ENCODE measurements at regions not wholly inside any gene's neighbourhood (a gene's known extent, or its start where the extent isn't known, plus 50 kb on each side); places are given as distances from the start of the nearest gene placed in this dataset.

DNA sequence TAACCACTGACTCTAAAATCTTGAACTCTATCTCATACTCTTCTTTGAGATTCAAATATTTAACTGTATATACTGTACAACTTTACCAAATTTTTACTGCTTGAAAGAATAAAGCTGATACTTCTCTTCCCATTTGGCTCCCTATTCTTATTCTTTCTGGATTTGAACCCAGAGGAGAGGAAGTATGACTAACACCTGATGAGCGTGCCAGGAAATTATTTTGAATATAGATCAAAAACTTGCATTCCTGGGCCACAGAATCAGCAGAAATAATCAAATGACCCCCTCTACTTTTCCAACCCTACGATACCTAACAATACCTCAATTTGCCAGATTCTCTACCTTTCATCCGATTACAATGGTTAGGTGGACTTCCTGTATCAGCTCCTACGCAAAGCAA, 285.8 kb downstream of the ISL1 start:
- Histone ChIP-seq H3K4me3 (ENCODE audit: low read length) (no peak overlapping the region), H3K27me3 (ENCODE audit: insufficient read depth, low read depth, low read length) (no peaks in the 10 kb centered on the region), H3K9me2 (ENCODE audit: insufficient read depth, low read length) (no peaks in the 10 kb centered on the region), H4K20me1 (ENCODE audit: insufficient read depth) (no peaks in the 10 kb centered on the region), H3K9ac (ENCODE audit: low read length) (no peak overlapping the region), H3F3A (ENCODE audit: insufficient read depth, low read length, poor library complexity, severe bottlenecking) (peaks cover 3% of the 10 kb centered on the region), H3K4me2 (ENCODE audit: low read length) (no peak overlapping the region), H3K36me3 (ENCODE audit: insufficient read depth, low read length) (no peaks in the 10 kb centered on the region), H2AFZ (ENCODE audit: low read depth, low read length) (no peak overlapping the region), H3K9me3 (ENCODE audit: low read length) (no peaks in the 10 kb centered on the region), H3K27ac (ENCODE audit: low read length) (no peak overlapping the region), H3K79me2 (replicated peaks; ENCODE audit: insufficient read depth, low read length) (no peaks in the 10 kb centered on the region)
- TF ChIP-seq EP300 (conservative IDR thresholded peaks at IDR 0.05; ENCODE audit: poor library complexity, severe bottlenecking) (no peak), SMC3 (conservative IDR thresholded peaks at IDR 0.05; ENCODE audit: poor library complexity) (no peak), MXI1 (conservative IDR thresholded peaks at IDR 0.05; ENCODE audit: poor library complexity, severe bottlenecking) (no peak)
- TF ChIP-seq, protein P1, sequence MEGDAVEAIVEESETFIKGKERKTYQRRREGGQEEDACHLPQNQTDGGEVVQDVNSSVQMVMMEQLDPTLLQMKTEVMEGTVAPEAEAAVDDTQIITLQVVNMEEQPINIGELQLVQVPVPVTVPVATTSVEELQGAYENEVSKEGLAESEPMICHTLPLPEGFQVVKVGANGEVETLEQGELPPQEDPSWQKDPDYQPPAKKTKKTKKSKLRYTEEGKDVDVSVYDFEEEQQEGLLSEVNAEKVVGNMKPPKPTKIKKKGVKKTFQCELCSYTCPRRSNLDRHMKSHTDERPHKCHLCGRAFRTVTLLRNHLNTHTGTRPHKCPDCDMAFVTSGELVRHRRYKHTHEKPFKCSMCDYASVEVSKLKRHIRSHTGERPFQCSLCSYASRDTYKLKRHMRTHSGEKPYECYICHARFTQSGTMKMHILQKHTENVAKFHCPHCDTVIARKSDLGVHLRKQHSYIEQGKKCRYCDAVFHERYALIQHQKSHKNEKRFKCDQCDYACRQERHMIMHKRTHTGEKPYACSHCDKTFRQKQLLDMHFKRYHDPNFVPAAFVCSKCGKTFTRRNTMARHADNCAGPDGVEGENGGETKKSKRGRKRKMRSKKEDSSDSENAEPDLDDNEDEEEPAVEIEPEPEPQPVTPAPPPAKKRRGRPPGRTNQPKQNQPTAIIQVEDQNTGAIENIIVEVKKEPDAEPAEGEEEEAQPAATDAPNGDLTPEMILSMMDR (IDR thresholded peaks at IDR 0.05; ENCODE audit: poor library complexity, severe bottlenecking): no peak

DNA sequence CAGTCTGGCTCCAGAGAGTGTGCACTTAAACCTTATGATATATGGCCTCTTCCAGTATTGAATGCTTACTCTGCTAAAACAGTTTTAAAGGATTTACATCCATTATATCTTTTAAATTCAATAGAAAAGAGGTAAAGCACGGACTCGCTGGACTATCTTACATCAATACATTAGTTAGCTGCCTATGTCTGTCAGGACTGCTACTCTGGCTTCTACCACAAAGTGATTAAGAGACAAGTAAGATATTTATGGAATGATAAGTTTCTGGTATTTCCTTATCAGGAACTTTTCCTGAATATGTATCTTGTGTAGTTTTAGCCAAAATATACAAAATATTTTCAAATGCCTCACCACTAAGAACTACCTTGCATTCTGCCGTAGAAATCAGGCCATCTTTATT, 295.1 kb downstream of the ISL1 start:
- H3K9ac ChIP-seq (ENCODE audit: low read length): no peak overlapping the region
- no peak overlapping the region for H2AFZ ChIP-seq (ENCODE audit: low read depth, low read length)
- no peak for TF ChIP-seq SMC3 (conservative IDR thresholded peaks at IDR 0.05; ENCODE audit: poor library complexity)
- TF ChIP-seq EP300 (conservative IDR thresholded peaks at IDR 0.05; ENCODE audit: poor library complexity, severe bottlenecking): no peak
- no peak for TF ChIP-seq TAF1 (IDR thresholded peaks at IDR 0.05; ENCODE audit: low read depth)
- TF ChIP-seq, protein P1 (IDR thresholded peaks at IDR 0.05; ENCODE audit: poor library complexity, severe bottlenecking): no peak
- TF ChIP-seq POLR2AphosphoS5 (IDR thresholded peaks at IDR 0.05): no peak
- no peak for TF ChIP-seq MXI1 (conservative IDR thresholded peaks at IDR 0.05; ENCODE audit: poor library complexity, severe bottlenecking)
- TF ChIP-seq, protein P2, sequence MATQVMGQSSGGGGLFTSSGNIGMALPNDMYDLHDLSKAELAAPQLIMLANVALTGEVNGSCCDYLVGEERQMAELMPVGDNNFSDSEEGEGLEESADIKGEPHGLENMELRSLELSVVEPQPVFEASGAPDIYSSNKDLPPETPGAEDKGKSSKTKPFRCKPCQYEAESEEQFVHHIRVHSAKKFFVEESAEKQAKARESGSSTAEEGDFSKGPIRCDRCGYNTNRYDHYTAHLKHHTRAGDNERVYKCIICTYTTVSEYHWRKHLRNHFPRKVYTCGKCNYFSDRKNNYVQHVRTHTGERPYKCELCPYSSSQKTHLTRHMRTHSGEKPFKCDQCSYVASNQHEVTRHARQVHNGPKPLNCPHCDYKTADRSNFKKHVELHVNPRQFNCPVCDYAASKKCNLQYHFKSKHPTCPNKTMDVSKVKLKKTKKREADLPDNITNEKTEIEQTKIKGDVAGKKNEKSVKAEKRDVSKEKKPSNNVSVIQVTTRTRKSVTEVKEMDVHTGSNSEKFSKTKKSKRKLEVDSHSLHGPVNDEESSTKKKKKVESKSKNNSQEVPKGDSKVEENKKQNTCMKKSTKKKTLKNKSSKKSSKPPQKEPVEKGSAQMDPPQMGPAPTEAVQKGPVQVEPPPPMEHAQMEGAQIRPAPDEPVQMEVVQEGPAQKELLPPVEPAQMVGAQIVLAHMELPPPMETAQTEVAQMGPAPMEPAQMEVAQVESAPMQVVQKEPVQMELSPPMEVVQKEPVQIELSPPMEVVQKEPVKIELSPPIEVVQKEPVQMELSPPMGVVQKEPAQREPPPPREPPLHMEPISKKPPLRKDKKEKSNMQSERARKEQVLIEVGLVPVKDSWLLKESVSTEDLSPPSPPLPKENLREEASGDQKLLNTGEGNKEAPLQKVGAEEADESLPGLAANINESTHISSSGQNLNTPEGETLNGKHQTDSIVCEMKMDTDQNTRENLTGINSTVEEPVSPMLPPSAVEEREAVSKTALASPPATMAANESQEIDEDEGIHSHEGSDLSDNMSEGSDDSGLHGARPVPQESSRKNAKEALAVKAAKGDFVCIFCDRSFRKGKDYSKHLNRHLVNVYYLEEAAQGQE (IDR thresholded peaks at IDR 0.05; ENCODE audit: borderline replicate concordance): no peak
- TF ChIP-seq RAD21 (conservative IDR thresholded peaks at IDR 0.05): no peak
- TF ChIP-seq EZH2 (IDR thresholded peaks at IDR 0.05; ENCODE audit: borderline replicate concordance, insufficient read depth, low read length, poor library complexity, severe bottlenecking): no peak
- no peak overlapping the region for H3K27ac ChIP-seq (ENCODE audit: low read length)
- no peaks in the 10 kb centered on the region for H3K9me3 ChIP-seq (ENCODE audit: low read length)
- H3K9me2 ChIP-seq (ENCODE audit: insufficient read depth, low read length): no peaks in the 10 kb centered on the region
- H3K27me3 ChIP-seq (ENCODE audit: insufficient read depth, low read depth, low read length): no peaks in the 10 kb centered on the region
- no peaks in the 10 kb centered on the region for H3F3A ChIP-seq (ENCODE audit: insufficient read depth, low read length, poor library complexity, severe bottlenecking)
- no peaks in the 10 kb centered on the region for H3K36me3 ChIP-seq (ENCODE audit: insufficient read depth, low read length)
- H4K20me1 ChIP-seq (ENCODE audit: insufficient read depth): no peaks in the 10 kb centered on the region
- H3K79me2 ChIP-seq (replicated peaks; ENCODE audit: insufficient read depth, low read length): no peaks in the 10 kb centered on the region
- no peak overlapping the region for H3K4me2 ChIP-seq (ENCODE audit: low read length)
- no peak overlapping the region for H3K4me3 ChIP-seq (ENCODE audit: low read length)

All from neural cell (in vitro differentiated cells).